ENCODE measurements at regions not wholly inside any gene's neighbourhood (a gene's known extent, or its start where the extent isn't known, plus 50 kb on each side); places are given as distances from the start of the nearest gene placed in this dataset.

DNA sequence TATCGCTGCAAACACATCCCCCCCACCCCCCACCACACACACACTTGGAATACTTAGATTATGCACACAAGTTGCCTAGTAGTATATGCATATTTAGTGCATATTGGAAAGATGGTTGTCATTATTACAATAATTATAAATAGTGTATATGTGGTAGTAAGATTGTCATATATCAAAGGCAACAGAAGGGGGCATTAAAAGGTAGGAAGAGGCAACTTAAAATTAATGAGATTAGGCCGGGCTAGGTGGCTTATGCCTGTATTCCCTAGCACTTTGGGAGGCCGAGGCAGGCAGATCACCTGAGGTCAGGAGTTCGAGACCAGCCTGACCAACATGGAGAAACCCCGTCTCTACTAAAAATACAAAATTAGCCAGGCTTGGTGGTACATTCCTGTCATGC, 52.1 kb downstream of the GSC start:
- DNase-seq (ENCODE audit: low read depth in 6 of 9, low spot score in 9 of 9) = no peak
- Histone ChIP-seq H3K36me3 (ENCODE audit: control insufficient read depth in 2 of 2, insufficient read depth in 2 of 2, low read length in 1 of 2) (no peaks in the 10 kb centered on the region), H3K27me3 (ENCODE audit: control insufficient read depth in 2 of 2, insufficient read depth in 1 of 2, low read length in 1 of 2) (no peaks in the 10 kb centered on the region), H3K9me3 (ENCODE audit: control insufficient read depth in 2 of 2, insufficient read depth in 1 of 2, low read length in 1 of 2) (no peaks in the 10 kb centered on the region), H3K27ac (ENCODE audit: low read depth in 1 of 2, low read length in 1 of 2) (no peak overlapping the region), H3K4me3 (ENCODE audit: low read length in 2 of 2) (no peak overlapping the region), H3K4me1 (ENCODE audit: control insufficient read depth in 2 of 2, insufficient read depth in 2 of 2, low read length in 2 of 2) (no peaks in the 10 kb centered on the region)
- WGBS = 92% methylated on average over 5 of the region's 5 CpGs

GRCh38 chr14:94716976-94717375, 52.9 kb downstream of the GSC start:
- Histone ChIP-seq H3K9me3 (ENCODE audit: control insufficient read depth in 2 of 2, insufficient read depth in 1 of 2, low read length in 1 of 2) (no peaks in the 10 kb centered on the region), H3K4me1 (ENCODE audit: control insufficient read depth in 2 of 2, insufficient read depth in 2 of 2, low read length in 2 of 2) (no peaks in the 10 kb centered on the region), H3K27ac (ENCODE audit: low read depth in 1 of 2, low read length in 1 of 2) (no peak overlapping the region), H3K36me3 (ENCODE audit: control insufficient read depth in 2 of 2, insufficient read depth in 2 of 2, low read length in 1 of 2) (no peaks in the 10 kb centered on the region), H3K4me3 (ENCODE audit: low read length in 2 of 2) (no peak overlapping the region), H3K27me3 (ENCODE audit: control insufficient read depth in 2 of 2, insufficient read depth in 1 of 2, low read length in 1 of 2) (no peaks in the 10 kb centered on the region)
- DNase-seq (ENCODE audit: low read depth in 6 of 9, low spot score in 9 of 9) = no peak
- WGBS = 95% methylated on average over 2 of the region's 2 CpGs

GRCh38 chr14:94713115-94713514, 56.8 kb downstream of the GSC start:
- Histone ChIP-seq H3K4me1 (ENCODE audit: control insufficient read depth in 2 of 2, insufficient read depth in 2 of 2, low read length in 2 of 2) (no peaks in the 10 kb centered on the region), H3K27me3 (ENCODE audit: control insufficient read depth in 2 of 2, insufficient read depth in 1 of 2, low read length in 1 of 2) (no peaks in the 10 kb centered on the region), H3K27ac (ENCODE audit: low read depth in 1 of 2, low read length in 1 of 2) (no peak overlapping the region), H3K36me3 (ENCODE audit: control insufficient read depth in 2 of 2, insufficient read depth in 2 of 2, low read length in 1 of 2) (no peaks in the 10 kb centered on the region), H3K4me3 (ENCODE audit: low read length in 2 of 2) (no peak overlapping the region), H3K9me3 (ENCODE audit: control insufficient read depth in 2 of 2, insufficient read depth in 1 of 2, low read length in 1 of 2) (no peaks in the 10 kb centered on the region)
- no peak for DNase-seq (ENCODE audit: low read depth in 6 of 9, low spot score in 9 of 9)
- 75% methylated on average over 13 of the region's 13 CpGs for WGBS

- 92% methylated on average over 10 of the region's 10 CpGs for WGBS
- Histone ChIP-seq H3K4me1 (ENCODE audit: control insufficient read depth in 2 of 2, insufficient read depth in 2 of 2, low read length in 2 of 2) (no peaks in the 10 kb centered on the region), H3K4me3 (ENCODE audit: low read length in 2 of 2) (no peak overlapping the region), H3K9me3 (ENCODE audit: control insufficient read depth in 2 of 2, insufficient read depth in 1 of 2, low read length in 1 of 2) (no peaks in the 10 kb centered on the region), H3K27me3 (ENCODE audit: control insufficient read depth in 2 of 2, insufficient read depth in 1 of 2, low read length in 1 of 2) (no peaks in the 10 kb centered on the region), H3K36me3 (ENCODE audit: control insufficient read depth in 2 of 2, insufficient read depth in 2 of 2, low read length in 1 of 2) (no peaks in the 10 kb centered on the region), H3K27ac (ENCODE audit: low read depth in 1 of 2, low read length in 1 of 2) (no peak overlapping the region)
- DNase-seq (ENCODE audit: low read depth in 6 of 9, low spot score in 9 of 9) = no peak
These were observed 59.2 kb downstream of the GSC start for GRCh38 chr14:94710731-94711130.

DNA sequence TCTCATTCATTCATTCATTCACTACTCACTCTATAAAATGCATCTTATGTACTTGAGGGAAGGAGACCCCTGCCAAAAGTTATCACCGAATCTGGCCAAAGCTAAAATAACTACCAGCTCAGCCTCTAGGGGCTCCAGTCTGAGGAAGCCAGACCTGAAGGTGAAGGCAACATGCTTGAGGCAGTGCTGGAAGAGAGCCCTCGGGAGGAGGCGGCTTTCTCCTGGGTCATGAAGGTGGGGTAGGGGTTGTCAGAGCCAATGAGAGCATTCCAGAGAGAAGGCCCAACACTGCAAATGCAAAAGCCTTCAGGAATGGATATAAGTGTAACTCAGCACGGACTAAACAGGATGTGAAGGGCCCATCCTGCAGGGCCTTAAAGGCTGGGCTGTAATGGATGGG, 62.4 kb downstream of the GSC start:
- Histone ChIP-seq H3K4me3 (ENCODE audit: low read length in 2 of 2) (no peak overlapping the region), H3K27me3 (ENCODE audit: control insufficient read depth in 2 of 2, insufficient read depth in 1 of 2, low read length in 1 of 2) (no peaks in the 10 kb centered on the region), H3K9me3 (ENCODE audit: control insufficient read depth in 2 of 2, insufficient read depth in 1 of 2, low read length in 1 of 2) (no peaks in the 10 kb centered on the region), H3K36me3 (ENCODE audit: control insufficient read depth in 2 of 2, insufficient read depth in 2 of 2, low read length in 1 of 2) (no peaks in the 10 kb centered on the region), H3K27ac (ENCODE audit: low read depth in 1 of 2, low read length in 1 of 2) (no peak overlapping the region), H3K4me1 (ENCODE audit: control insufficient read depth in 2 of 2, insufficient read depth in 2 of 2, low read length in 2 of 2) (no peaks in the 10 kb centered on the region)
- no peak for DNase-seq (ENCODE audit: low read depth in 6 of 9, low spot score in 9 of 9)
- 45% methylated on average over 4 of the region's 4 CpGs for WGBS

GRCh38 chr14:94706133-94706532, 63.8 kb downstream of the GSC start:
- Histone ChIP-seq H3K36me3 (ENCODE audit: control insufficient read depth in 2 of 2, insufficient read depth in 2 of 2, low read length in 1 of 2) (no peaks in the 10 kb centered on the region), H3K4me3 (ENCODE audit: low read length in 2 of 2) (no peak overlapping the region), H3K27me3 (ENCODE audit: control insufficient read depth in 2 of 2, insufficient read depth in 1 of 2, low read length in 1 of 2) (no peaks in the 10 kb centered on the region), H3K9me3 (ENCODE audit: control insufficient read depth in 2 of 2, insufficient read depth in 1 of 2, low read length in 1 of 2) (no peaks in the 10 kb centered on the region), H3K4me1 (ENCODE audit: control insufficient read depth in 2 of 2, insufficient read depth in 2 of 2, low read length in 2 of 2) (no peaks in the 10 kb centered on the region), H3K27ac (ENCODE audit: low read depth in 1 of 2, low read length in 1 of 2) (no peak overlapping the region)
- WGBS = 80% methylated on average over 6 of the region's 6 CpGs
- no peak for DNase-seq (ENCODE audit: low read depth in 6 of 9, low spot score in 9 of 9)

GRCh38 chr14:94702629-94703028, 67.3 kb downstream of the GSC start:
- no peaks in the 10 kb centered on the region for H3K36me3 ChIP-seq (ENCODE audit: control insufficient read depth in 2 of 2, insufficient read depth in 2 of 2, low read length in 1 of 2)
- 94% methylated on average over 2 of the region's 2 CpGs for WGBS

GRCh38 chr14:94701861-94702370, 68.0 kb downstream of the GSC start:
- Histone ChIP-seq H3K27me3 (ENCODE audit: control insufficient read depth in 2 of 2, insufficient read depth in 1 of 2, low read length in 1 of 2) (no peaks in the 10 kb centered on the region), H3K4me3 (ENCODE audit: low read length in 2 of 2) (no peak overlapping the region), H3K27ac (ENCODE audit: low read depth in 1 of 2, low read length in 1 of 2) (no peak overlapping the region), H3K36me3 (ENCODE audit: control insufficient read depth in 2 of 2, insufficient read depth in 2 of 2, low read length in 1 of 2) (no peaks in the 10 kb centered on the region), H3K4me1 (ENCODE audit: control insufficient read depth in 2 of 2, insufficient read depth in 2 of 2, low read length in 2 of 2) (no peaks in the 10 kb centered on the region), H3K9me3 (ENCODE audit: control insufficient read depth in 2 of 2, insufficient read depth in 1 of 2, low read length in 1 of 2) (no peaks in the 10 kb centered on the region)
- 85% methylated on average over 3 of the region's 3 CpGs for WGBS
- no peak for DNase-seq (ENCODE audit: low read depth in 6 of 9, low spot score in 9 of 9)

More at GRCh38 chr14:94702629-94703028, 67.3 kb downstream of the GSC start:
- DNase-seq (ENCODE audit: low read depth in 6 of 9, low spot score in 9 of 9) = no peak
- H3K27me3 ChIP-seq (ENCODE audit: control insufficient read depth in 2 of 2, insufficient read depth in 1 of 2, low read length in 1 of 2) = no peaks in the 10 kb centered on the region
- H3K9me3 ChIP-seq (ENCODE audit: control insufficient read depth in 2 of 2, insufficient read depth in 1 of 2, low read length in 1 of 2) = no peaks in the 10 kb centered on the region
- no peak overlapping the region for H3K4me3 ChIP-seq (ENCODE audit: low read length in 2 of 2)
- H3K27ac ChIP-seq (ENCODE audit: low read depth in 1 of 2, low read length in 1 of 2) = no peak overlapping the region
- no peaks in the 10 kb centered on the region for H3K4me1 ChIP-seq (ENCODE audit: control insufficient read depth in 2 of 2, insufficient read depth in 2 of 2, low read length in 2 of 2)

DNA sequence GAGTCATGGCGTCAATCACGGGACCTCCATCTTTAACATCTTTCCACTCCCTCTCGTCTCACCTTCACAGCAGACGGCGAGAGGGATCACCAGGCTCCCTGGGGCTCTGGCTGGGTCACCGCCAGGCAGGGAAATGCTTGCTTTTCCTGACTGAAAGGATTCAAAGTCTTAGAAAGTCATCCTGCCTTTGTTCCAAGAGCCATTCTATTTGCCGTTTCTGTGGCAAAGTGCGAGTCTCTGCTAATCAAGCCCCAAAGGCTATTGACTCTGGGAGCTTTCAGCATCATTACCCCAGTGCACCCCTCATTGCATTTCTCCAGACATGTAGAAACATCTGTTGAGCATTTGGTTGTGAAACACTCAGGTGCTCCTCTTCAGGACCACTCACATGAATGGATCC, 69.6 kb downstream of the GSC start:
- H3K9me3 ChIP-seq (ENCODE audit: control insufficient read depth in 2 of 2, insufficient read depth in 1 of 2, low read length in 1 of 2) = no peaks in the 10 kb centered on the region
- no peak overlapping the region for H3K27ac ChIP-seq (ENCODE audit: low read depth in 1 of 2, low read length in 1 of 2)
- no peaks in the 10 kb centered on the region for H3K27me3 ChIP-seq (ENCODE audit: control insufficient read depth in 2 of 2, insufficient read depth in 1 of 2, low read length in 1 of 2)
- H3K36me3 ChIP-seq (ENCODE audit: control insufficient read depth in 2 of 2, insufficient read depth in 2 of 2, low read length in 1 of 2) = no peaks in the 10 kb centered on the region
- 71% methylated on average over 8 of the region's 8 CpGs for WGBS
- no peak for DNase-seq (ENCODE audit: low read depth in 6 of 9, low spot score in 9 of 9)
- H3K4me3 ChIP-seq (ENCODE audit: low read length in 2 of 2) = no peak overlapping the region
- H3K4me1 ChIP-seq (ENCODE audit: control insufficient read depth in 2 of 2, insufficient read depth in 2 of 2, low read length in 2 of 2) = no peaks in the 10 kb centered on the region

GRCh38 chr14:94699831-94700230, 70.1 kb downstream of the GSC start:
- no peaks in the 10 kb centered on the region for H3K9me3 ChIP-seq (ENCODE audit: control insufficient read depth in 2 of 2, insufficient read depth in 1 of 2, low read length in 1 of 2)
- WGBS = 61% methylated on average over 9 of the region's 9 CpGs
- no peak overlapping the region for H3K4me3 ChIP-seq (ENCODE audit: low read length in 2 of 2)
- no peaks in the 10 kb centered on the region for H3K4me1 ChIP-seq (ENCODE audit: control insufficient read depth in 2 of 2, insufficient read depth in 2 of 2, low read length in 2 of 2)
- H3K36me3 ChIP-seq (ENCODE audit: control insufficient read depth in 2 of 2, insufficient read depth in 2 of 2, low read length in 1 of 2) = no peaks in the 10 kb centered on the region
- no peak overlapping the region for H3K27ac ChIP-seq (ENCODE audit: low read depth in 1 of 2, low read length in 1 of 2)
- no peaks in the 10 kb centered on the region for H3K27me3 ChIP-seq (ENCODE audit: control insufficient read depth in 2 of 2, insufficient read depth in 1 of 2, low read length in 1 of 2)
- DNase-seq (ENCODE audit: low read depth in 6 of 9, low spot score in 9 of 9) = no peak

Measured in thymus (tissue), 11 donors.